ENCODE measurements at regions not wholly inside any gene's neighbourhood (a gene's known extent, or its start where the extent isn't known, plus 50 kb on each side); places are given as distances from the start of the nearest gene placed in this dataset.

- TF ChIP-seq, protein P1, sequence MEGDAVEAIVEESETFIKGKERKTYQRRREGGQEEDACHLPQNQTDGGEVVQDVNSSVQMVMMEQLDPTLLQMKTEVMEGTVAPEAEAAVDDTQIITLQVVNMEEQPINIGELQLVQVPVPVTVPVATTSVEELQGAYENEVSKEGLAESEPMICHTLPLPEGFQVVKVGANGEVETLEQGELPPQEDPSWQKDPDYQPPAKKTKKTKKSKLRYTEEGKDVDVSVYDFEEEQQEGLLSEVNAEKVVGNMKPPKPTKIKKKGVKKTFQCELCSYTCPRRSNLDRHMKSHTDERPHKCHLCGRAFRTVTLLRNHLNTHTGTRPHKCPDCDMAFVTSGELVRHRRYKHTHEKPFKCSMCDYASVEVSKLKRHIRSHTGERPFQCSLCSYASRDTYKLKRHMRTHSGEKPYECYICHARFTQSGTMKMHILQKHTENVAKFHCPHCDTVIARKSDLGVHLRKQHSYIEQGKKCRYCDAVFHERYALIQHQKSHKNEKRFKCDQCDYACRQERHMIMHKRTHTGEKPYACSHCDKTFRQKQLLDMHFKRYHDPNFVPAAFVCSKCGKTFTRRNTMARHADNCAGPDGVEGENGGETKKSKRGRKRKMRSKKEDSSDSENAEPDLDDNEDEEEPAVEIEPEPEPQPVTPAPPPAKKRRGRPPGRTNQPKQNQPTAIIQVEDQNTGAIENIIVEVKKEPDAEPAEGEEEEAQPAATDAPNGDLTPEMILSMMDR (IDR thresholded peaks at IDR 0.05), result no peak
- TF ChIP-seq POLR2A (IDR thresholded peaks at IDR 0.05), result no peak
Observed at GRCh38 chr21:24941316-24942185, 665.7 kb downstream of the MRPL39 start.

Data from lower leg skin (tissue), 3 donors.